Gastroesophageal sphincter (tissue), 4 donors: ENCODE measurements at regions not wholly inside any gene's neighbourhood (a gene's known extent, or its start where the extent isn't known, plus 50 kb on each side); places are given as distances from the start of the nearest gene placed in this dataset.

Source experiments
- ATAC-seq: fragments of 150-250 bp; one replicate; pipeline ENCODE4 v1.9.1; 2016; ENCODE audit warnings: mild to moderate bottlenecking, moderate library complexity
- H3K27ac ChIP-seq, 4 donors: fragments of 200-600 bp; sonication (generic) in 3 of 4; 1 replicate in 3 of 4; 2 replicates in 1 of 4; pipeline ENCODE4 v1.5.1; 2016 to 2019
- H3K27me3 ChIP-seq: fragments of 200-600 bp; sonication (generic); one replicate; pipeline ENCODE4 v1.5.1; 2019
- H3K36me3 ChIP-seq, 2 donors: fragments of 200-600 bp; sonication (generic); one replicate each; pipeline ENCODE4 v1.5.1; 2019; ENCODE audit warnings: control low read depth in 1 of 2
- H3K4me1 ChIP-seq, 3 donors: fragments of 200-600 bp; sonication (generic); 1 replicate in 2 of 3; 2 replicates in 1 of 3; pipeline ENCODE4 v1.5.1; 2016 to 2019; ENCODE audit warnings: control low read depth in 2 of 3
- H3K4me3 ChIP-seq, 2 donors: fragments of 200-600 bp; sonication (generic); one replicate each; pipeline ENCODE4 v1.5.1; 2019; ENCODE audit warnings: mild to moderate bottlenecking in 1 of 2, moderate library complexity in 1 of 2
- H3K9me3 ChIP-seq, 3 donors: fragments of 200-600 bp; sonication (generic); one replicate each; pipeline ENCODE4 v1.5.1; 2017 to 2019; ENCODE audit warnings: control low read depth in 2 of 3
- CTCF ChIP-seq, 4 experiments: fragments of 200-600 bp in 2 of 4; fragments of 450-650 bp in 2 of 4; sonication (generic) in 1 of 4; IDR thresholded peaks; one replicate each; pipeline ENCODE4 v1.5.1; 2017 to 2019; ENCODE audit warnings: antibody characterized with exemption in 4 of 4, mild to moderate bottlenecking in 2 of 4, moderate library complexity in 2 of 4
- EP300 ChIP-seq: sonication (generic); formaldehyde crosslinking; IDR thresholded peaks from one replicate; pipeline ENCODE4 v1.6.1; 2017; ENCODE audit warnings: antibody characterized with exemption, mild to moderate bottlenecking
- POLR2A ChIP-seq, 2 donors: fragments of 450-650 bp; IDR thresholded peaks; one replicate each; pipeline ENCODE4 v1.6.1; 2017; ENCODE audit warnings: antibody characterized with exemption in 2 of 2, mild to moderate bottlenecking in 2 of 2, moderate library complexity in 1 of 2
- POLR2AphosphoS5 ChIP-seq: sonication (generic); formaldehyde crosslinking; IDR thresholded peaks from one replicate; pipeline ENCODE4 v1.6.1; 2017; ENCODE audit warnings: antibody characterized with exemption
- WGBS, 2 donors: methylation state at CpG; one replicate each; pipeline ENCODE4 v1.1.5; 2018; ENCODE audit warnings: low coverage in 1 of 2; 5-methylcytosine and 5-hydroxymethylcytosine counted together

DNA sequence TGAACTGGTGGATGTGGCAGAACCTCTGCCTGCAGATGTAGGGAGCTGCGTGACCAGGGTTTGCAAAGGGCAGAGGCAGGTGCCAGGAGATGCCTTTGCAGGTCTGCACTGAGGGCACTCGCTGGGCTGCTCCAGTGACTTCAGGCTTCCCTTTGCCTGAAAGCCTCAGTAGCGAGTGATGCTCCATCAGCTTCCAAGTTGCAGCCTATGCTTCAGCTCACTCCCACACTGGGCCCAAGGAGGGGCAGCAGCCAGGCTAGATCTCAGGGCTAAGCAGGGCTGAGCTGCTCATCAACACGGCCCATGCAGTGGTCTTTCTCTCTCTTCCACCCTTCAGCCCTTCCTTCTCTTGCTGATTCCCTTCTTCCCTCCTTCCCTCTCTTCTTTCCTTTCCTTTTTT is 78.3 kb upstream of the RGMA start:
- no peak for ATAC-seq
- WGBS, 2 donors: 67% methylated on average over 1 of the region's 4 CpGs; no CpG with 5 or more reads in 1 of the 2 donors
- H3K27me3 ChIP-seq: no peaks in the 10 kb centered on the region
- no peaks in the 10 kb centered on the region for H3K4me1 ChIP-seq
- no peaks in the 10 kb centered on the region for H3K36me3 ChIP-seq
- H3K27ac ChIP-seq: no peak overlapping the region
- H3K9me3 ChIP-seq: no peaks in the 10 kb centered on the region
- TF ChIP-seq CTCF (IDR thresholded peaks at IDR 0.05) (no peak), EP300 (no peak), POLR2AphosphoS5 (no peak), POLR2A (IDR thresholded peaks at IDR 0.05) (no peak)
- H3K4me3 ChIP-seq: no peak overlapping the region

DNA sequence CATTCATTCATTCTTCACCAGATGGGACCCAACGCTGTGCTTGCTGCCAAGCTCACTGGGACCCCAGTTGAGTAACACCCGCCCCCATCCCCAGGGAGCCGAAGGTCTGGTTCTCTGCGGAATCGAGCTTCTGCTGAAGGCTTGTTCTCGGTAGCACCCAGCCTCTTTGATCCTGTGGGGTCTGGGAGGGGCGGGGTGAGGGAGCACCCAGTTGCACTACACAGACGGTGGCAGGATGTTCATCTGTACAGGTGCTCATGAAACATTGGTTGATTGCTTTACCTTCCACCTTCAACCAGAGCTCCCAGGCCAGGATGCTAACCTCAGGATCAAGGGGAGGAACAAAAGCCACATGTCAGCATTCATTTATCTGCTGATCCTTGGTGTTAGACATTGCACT is 77.7 kb upstream of the RGMA start:
- H3K36me3 ChIP-seq: no peaks in the 10 kb centered on the region
- TF ChIP-seq POLR2AphosphoS5 (no peak), CTCF (IDR thresholded peaks at IDR 0.05) (no peak), EP300 (no peak), POLR2A (IDR thresholded peaks at IDR 0.05) (no peak)
- H3K4me1 ChIP-seq: no peaks in the 10 kb centered on the region
- no peak for ATAC-seq
- H3K9me3 ChIP-seq: no peaks in the 10 kb centered on the region
- no peak overlapping the region for H3K4me3 ChIP-seq
- 100% methylated on average over 1 of the region's 8 CpGs; no CpG with 5 or more reads in 1 of the 2 donors for WGBS, 2 donors
- H3K27me3 ChIP-seq: no peaks in the 10 kb centered on the region
- no peak overlapping the region for H3K27ac ChIP-seq

GRCh38 chr15:93165734-93166470 is 76.9 kb upstream of the RGMA start:
- WGBS, 2 donors: 84 to 89% methylated on average over 6 to 8 of the region's 10 CpGs
- TF ChIP-seq EP300 (no peak), POLR2A (IDR thresholded peaks at IDR 0.05) (no peak), POLR2AphosphoS5 (no peak), CTCF (IDR thresholded peaks at IDR 0.05) (no peak)
- Histone ChIP-seq H3K4me3 (no peak overlapping the region), H3K36me3 (no peaks in the 10 kb centered on the region), H3K9me3 (no peaks in the 10 kb centered on the region), H3K27me3 (no peaks in the 10 kb centered on the region), H3K4me1 (no peaks in the 10 kb centered on the region), H3K27ac (no peak overlapping the region)
- ATAC-seq: no peak

DNA sequence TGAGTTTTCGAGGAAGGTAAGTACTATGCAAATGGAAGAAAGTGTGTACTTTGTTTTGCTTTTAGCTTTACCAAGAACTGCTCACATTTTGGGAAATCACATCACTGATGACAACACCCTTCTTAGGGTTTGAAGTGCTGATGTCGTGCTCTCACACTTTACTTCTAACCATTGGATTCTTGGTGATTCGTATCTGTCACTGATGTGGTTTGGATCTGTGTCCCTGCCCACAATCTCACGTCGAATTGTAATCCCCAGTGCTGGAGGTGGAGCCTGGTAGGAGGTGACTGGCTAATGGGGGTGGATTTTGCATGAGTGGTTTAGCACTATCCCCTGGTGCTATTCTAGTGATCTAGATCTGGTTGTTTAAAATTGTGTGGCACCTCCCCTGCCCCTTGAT is 75.4 kb upstream of the RGMA start:
- Histone ChIP-seq H3K4me3 (no peak overlapping the region), H3K4me1 (no peaks in the 10 kb centered on the region), H3K27ac (no peak overlapping the region), H3K27me3 (no peaks in the 10 kb centered on the region), H3K36me3 (no peaks in the 10 kb centered on the region), H3K9me3 (no peaks in the 10 kb centered on the region)
- no peak for ATAC-seq
- WGBS, 2 donors: 77 to 81% methylated on average over 5 of the region's 5 CpGs
- TF ChIP-seq CTCF (IDR thresholded peaks at IDR 0.05): no peak

DNA sequence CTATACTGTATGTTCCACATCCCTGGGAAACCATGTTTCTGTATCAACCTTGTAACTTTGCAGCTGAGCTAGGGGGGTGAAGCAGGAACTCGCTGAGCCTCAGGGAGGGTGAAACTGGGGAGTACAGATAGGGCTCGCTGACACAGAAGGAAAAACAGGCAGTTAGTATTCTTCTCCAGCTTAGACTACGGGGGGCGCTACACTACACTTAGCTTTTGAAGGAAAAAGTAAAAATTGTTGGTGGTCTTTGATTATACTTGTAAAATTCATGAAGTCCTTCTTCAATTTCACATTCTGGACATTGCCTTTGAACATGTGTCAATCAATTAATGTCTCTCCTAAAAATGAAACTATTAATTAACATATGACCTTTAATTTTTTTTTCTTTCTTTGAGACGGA is 73.5 kb upstream of the RGMA start:
- Histone ChIP-seq H3K36me3 (no peaks in the 10 kb centered on the region), H3K27me3 (no peaks in the 10 kb centered on the region), H3K4me3 (no peak overlapping the region), H3K4me1 (no peaks in the 10 kb centered on the region), H3K27ac (no peak overlapping the region), H3K9me3 (no peaks in the 10 kb centered on the region)
- ATAC-seq: no peak
- TF ChIP-seq CTCF (IDR thresholded peaks at IDR 0.05): no peak
- TF ChIP-seq POLR2A (IDR thresholded peaks at IDR 0.05): no peak
- no peak for TF ChIP-seq EP300
- TF ChIP-seq POLR2AphosphoS5: no peak
- 78 to 82% methylated on average over 4 to 5 of the region's 5 CpGs for WGBS, 2 donors
